ENCODE measurements at regions not wholly inside any gene's neighbourhood (a gene's known extent, or its start where the extent isn't known, plus 50 kb on each side); places are given as distances from the start of the nearest gene placed in this dataset.

DNA sequence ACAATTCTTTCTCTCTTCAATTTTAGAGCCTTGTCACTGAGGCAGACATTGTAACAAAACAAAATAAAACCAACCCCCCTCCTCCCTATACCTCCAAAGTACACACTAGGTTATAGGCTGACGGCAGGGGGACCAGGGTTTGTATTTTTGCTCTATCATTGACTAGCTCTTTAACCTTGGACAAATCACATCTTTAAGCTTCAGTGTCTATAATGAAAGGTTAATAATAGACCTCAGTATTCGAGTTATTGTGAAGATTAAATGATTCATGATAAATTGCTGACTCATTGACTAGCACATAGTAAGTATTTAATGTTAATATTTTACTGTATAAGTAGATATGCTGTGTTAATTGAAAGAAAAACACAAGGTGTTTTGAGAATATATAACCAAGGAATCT, 1267.6 kb upstream of the ADGRL2 start:
- TF ChIP-seq, protein P1, sequence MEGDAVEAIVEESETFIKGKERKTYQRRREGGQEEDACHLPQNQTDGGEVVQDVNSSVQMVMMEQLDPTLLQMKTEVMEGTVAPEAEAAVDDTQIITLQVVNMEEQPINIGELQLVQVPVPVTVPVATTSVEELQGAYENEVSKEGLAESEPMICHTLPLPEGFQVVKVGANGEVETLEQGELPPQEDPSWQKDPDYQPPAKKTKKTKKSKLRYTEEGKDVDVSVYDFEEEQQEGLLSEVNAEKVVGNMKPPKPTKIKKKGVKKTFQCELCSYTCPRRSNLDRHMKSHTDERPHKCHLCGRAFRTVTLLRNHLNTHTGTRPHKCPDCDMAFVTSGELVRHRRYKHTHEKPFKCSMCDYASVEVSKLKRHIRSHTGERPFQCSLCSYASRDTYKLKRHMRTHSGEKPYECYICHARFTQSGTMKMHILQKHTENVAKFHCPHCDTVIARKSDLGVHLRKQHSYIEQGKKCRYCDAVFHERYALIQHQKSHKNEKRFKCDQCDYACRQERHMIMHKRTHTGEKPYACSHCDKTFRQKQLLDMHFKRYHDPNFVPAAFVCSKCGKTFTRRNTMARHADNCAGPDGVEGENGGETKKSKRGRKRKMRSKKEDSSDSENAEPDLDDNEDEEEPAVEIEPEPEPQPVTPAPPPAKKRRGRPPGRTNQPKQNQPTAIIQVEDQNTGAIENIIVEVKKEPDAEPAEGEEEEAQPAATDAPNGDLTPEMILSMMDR (IDR thresholded peaks at IDR 0.05), result no peak
- Histone ChIP-seq H3K9me3 (replicated peaks in 1 of 2; ENCODE audit: control insufficient read depth in 1 of 2, insufficient read depth in 1 of 2, low read length in 2 of 2) (no peaks in the 10 kb centered on the region), H2AFZ (ENCODE audit: insufficient read depth, low read depth, low read length, poor library complexity, severe bottlenecking) (no peak overlapping the region), H4K20me1 (ENCODE audit: insufficient read depth, low read length) (no peaks in the 10 kb centered on the region), H3K36me3 (replicated peaks in 1 of 2; ENCODE audit: control insufficient read depth in 1 of 2, insufficient read depth in 2 of 2, low read length in 2 of 2) (no peaks in the 10 kb centered on the region), H3K27ac (ENCODE audit: low read depth in 1 of 2, low read length in 2 of 2) (no peak overlapping the region), H3K27me3 (ENCODE audit: control insufficient read depth in 2 of 2, insufficient read depth in 2 of 2, low read length in 2 of 2) (no peaks in the 10 kb centered on the region), H3K79me2 (ENCODE audit: insufficient read depth, low read length) (no peaks in the 10 kb centered on the region), H3K4me3 (replicated peaks in 1 of 3; ENCODE audit: low read depth in 2 of 3, low read length in 3 of 3) (no peak overlapping the region), H3K4me1 (ENCODE audit: control insufficient read depth in 1 of 2, insufficient read depth in 2 of 2, low read length in 2 of 2) (no peaks in the 10 kb centered on the region), H3K9ac (ENCODE audit: insufficient read depth, low read length, poor library complexity, severe bottlenecking) (no peak overlapping the region), H3K4me2 (replicated peaks; ENCODE audit: extremely low read depth, low read length, poor library complexity, severe bottlenecking) (no peak overlapping the region)
- H3K9me3 Mint-ChIP-seq, result peaks cover 0 to 4% (median 3%) of the 10 kb centered on the region in 7 donors
- no peak overlapping the region for H3K4me3 Mint-ChIP-seq
- no peak overlapping the region for H3K27ac Mint-ChIP-seq
- no CpG with 5 or more reads among the region's 2 CpGs for WGBS (ENCODE audit: insufficient coverage)
- intact Hi-C loops (cut with micrococcal nuclease), result no loop called here
- no peaks in the 10 kb centered on the region for H3K27me3 Mint-ChIP-seq (ENCODE audit: low read depth in 3 of 3)
- no peak for DNase-seq
- no peaks in the 10 kb centered on the region for H3K36me3 Mint-ChIP-seq
- no peaks in the 10 kb centered on the region for H3K4me1 Mint-ChIP-seq

DNA sequence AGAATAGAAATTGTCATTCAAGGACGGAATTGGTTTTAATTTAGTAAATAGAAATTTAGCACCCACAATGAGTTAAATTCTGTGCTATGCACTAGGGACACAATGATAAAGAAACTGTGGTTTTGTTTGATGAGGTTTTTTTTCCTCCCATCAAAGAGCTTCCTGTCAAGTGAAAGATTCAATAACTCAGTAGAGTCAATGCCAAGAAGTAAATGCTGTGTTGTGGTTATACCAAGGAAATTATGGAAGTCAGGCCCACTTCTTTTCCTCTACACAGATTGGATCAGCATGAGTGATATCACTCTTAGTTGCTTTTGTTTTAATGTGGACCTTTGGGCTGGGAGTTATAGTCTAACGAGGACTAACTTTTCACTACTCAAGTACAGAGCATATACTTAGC, 1269.6 kb upstream of the ADGRL2 start:
- no peaks in the 10 kb centered on the region for H3K27me3 ChIP-seq (ENCODE audit: control insufficient read depth in 2 of 2, insufficient read depth in 2 of 2, low read length in 2 of 2)
- H4K20me1 ChIP-seq (ENCODE audit: insufficient read depth, low read length), result no peaks in the 10 kb centered on the region
- H3K79me2 ChIP-seq (ENCODE audit: insufficient read depth, low read length), result no peaks in the 10 kb centered on the region
- TF ChIP-seq, protein P1 (IDR thresholded peaks at IDR 0.05), result no peak
- no peak overlapping the region for H3K4me2 ChIP-seq (replicated peaks; ENCODE audit: extremely low read depth, low read length, poor library complexity, severe bottlenecking)
- Mint-ChIP-seq H3K36me3 (no peaks in the 10 kb centered on the region), H3K9me3 (peaks cover 0 to 4% (median 2%) of the 10 kb centered on the region in 7 donors), H3K4me3 (no peak overlapping the region), H3K27me3 (ENCODE audit: low read depth in 3 of 3) (no peaks in the 10 kb centered on the region), H3K4me1 (no peaks in the 10 kb centered on the region), H3K27ac (no peak overlapping the region)
- no peak for DNase-seq
- H3K4me1 ChIP-seq (ENCODE audit: control insufficient read depth in 1 of 2, insufficient read depth in 2 of 2, low read length in 2 of 2), result no peaks in the 10 kb centered on the region
- no peaks in the 10 kb centered on the region for H3K9me3 ChIP-seq (replicated peaks in 1 of 2; ENCODE audit: control insufficient read depth in 1 of 2, insufficient read depth in 1 of 2, low read length in 2 of 2)
- H3K27ac ChIP-seq (ENCODE audit: low read depth in 1 of 2, low read length in 2 of 2), result no peak overlapping the region
- H2AFZ ChIP-seq (ENCODE audit: insufficient read depth, low read depth, low read length, poor library complexity, severe bottlenecking), result no peak overlapping the region
- no peak overlapping the region for H3K4me3 ChIP-seq (replicated peaks in 1 of 3; ENCODE audit: low read depth in 2 of 3, low read length in 3 of 3)
- no peaks in the 10 kb centered on the region for H3K36me3 ChIP-seq (replicated peaks in 1 of 2; ENCODE audit: control insufficient read depth in 1 of 2, insufficient read depth in 2 of 2, low read length in 2 of 2)
- no CpG with 5 or more reads among the region's 2 CpGs for WGBS (ENCODE audit: insufficient coverage)
- intact Hi-C loops (cut with micrococcal nuclease), result no loop called here
- H3K9ac ChIP-seq (ENCODE audit: insufficient read depth, low read length, poor library complexity, severe bottlenecking), result no peak overlapping the region
